ENCODE measurements at regions not wholly inside any gene's neighbourhood (a gene's known extent, or its start where the extent isn't known, plus 50 kb on each side); places are given as distances from the start of the nearest gene placed in this dataset.
"Not testable (repeated sequence)": the region's sequence is repeated elsewhere in the genome, so short reads cannot be mapped to it uniquely, and the experiment has no call there.

DNA sequence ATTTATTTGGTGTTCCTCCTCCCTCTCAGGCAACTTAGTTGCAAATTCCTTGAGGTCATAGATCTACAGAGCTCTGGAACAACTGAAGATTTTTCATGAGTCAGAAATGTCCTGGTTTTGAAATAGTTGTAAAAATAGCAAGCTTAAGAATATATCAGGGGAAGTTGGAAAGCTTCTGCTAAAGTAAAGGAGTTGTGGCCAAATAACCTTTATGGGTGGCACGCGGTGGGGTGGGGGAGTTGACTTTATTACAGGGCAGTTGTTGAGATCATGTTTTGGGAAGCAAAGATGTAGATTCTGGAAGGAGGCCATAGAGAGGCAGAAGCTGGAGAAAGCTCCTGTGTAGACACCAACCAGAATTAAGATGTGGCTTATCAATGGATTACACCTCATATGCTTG is 326.0 kb upstream of the MTPN start:
- DNase-seq, result no peak

DNA sequence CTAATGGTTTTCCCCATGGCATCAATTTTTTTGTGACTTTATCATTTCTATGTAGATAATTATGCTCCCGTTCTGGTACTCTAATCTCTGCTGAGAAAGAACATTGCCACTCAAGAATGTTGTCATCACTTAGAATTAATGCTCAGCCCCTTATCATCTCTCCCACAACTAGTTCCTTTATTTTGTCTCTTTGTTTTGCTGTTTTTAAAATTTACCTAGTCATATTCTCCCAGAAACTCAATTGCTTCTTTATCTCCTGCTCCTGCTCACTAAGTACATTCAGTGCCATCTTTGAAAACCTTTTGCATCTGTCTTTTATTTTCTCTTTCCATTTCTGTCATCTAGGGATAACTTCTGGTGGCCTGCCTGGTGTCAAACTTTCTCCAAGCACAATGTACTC is 324.9 kb upstream of the MTPN start:
- DNase-seq, result no peak

DNA sequence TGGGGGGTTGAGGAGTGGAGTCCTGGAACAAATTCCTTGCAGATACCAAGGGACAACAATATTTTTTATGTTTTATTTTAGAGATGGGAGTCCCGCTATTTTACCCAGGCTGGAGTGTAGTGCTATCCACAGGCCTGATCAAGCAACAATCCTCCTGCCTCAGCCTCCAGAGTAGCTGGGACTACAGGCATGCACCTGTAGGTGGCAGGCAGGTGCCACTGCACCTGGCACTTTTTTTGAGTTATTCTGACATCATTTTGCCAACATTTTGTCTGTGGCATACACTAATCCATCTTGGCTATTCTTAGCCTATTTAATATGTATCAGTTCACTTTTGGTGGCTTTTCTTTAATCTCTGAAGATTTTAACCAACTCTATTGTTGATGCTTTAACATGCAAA is 317.8 kb upstream of the MTPN start:
- no peak for DNase-seq

DNA sequence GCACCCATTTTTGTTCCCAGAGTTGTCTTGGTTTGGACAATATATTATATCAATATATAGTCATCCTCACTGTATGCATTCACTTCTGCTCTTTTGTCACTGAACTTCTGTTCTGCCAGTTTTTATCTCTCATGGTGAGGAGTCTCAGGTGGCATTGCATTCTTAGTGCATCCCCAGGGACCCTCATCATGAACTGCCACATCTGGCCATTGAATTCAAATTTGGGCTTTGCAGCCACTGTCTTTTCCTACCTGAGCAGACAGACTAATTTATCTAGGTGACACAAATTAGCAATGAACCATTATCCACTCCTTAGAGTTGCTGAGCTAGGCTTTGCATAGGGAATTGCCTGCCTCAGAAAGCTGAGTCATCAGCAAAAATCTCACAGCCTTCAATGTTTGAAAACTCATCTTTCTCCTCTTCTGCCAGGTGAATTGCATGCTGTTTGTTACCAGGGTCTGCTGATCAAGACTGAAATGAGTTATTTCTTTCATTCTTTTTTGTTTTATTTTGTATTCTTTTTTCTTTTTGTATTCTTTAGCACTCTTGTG is 316.8 kb upstream of the MTPN start:
- peak; percentile 17 for DNase-seq

DNA sequence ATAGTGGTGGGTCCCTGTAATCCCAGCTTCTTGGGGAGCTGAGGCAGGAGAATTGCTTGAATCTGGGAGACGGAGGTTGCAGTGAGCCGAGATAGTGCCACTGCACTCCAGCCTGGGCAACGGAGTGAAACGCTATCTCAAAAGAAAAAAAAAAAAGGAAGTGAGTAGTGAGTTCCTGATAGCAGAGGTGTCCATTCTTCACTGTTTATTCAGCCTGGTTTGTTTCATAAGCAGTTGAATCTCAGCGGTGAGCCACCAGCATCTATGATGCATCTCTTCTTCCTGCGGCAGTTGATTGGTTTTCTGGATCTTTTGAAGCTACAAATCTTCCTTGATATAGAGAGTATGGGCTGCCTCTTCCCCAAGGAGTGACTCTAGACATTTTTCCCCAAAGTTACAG is 316.1 kb upstream of the MTPN start:
- DNase-seq, result no peak

DNA sequence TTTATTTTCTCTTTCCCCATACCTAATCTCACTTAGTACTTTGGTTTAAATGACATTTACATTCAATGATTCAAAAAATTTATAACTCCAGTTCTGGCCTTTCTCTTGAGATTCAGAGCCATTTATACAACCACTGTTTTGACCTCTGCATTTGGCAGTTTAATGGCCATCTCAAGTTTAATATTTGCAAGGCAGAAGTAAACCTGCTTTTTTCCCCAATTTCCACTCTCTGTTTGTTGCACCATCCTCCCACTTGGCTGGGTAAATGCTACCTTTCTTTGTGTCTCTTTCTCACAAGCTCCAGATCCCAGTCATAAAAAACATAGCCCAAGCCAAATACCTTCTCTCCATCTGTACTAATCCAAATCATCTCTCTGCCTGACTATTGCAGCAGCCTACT is 315.2 kb upstream of the MTPN start:
- no peak for DNase-seq

DNA sequence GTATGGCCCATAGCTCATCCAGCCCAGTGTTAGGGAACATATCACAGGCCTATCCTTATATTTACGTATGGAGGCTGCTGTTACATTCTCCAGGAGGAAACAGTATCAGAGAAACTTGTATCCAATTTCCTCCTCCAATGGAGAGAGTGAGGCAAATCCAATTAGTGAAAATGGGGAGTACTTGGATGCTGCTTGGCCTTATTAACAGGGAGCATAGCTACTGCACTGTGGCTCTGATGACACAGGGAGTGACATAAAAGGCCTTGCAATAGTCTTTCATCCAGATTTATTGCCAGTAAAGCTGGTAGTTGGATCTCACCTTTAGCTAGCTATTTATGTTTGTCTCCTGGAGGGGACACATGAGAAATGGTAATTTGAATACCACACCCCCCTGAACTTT is 313.2 kb upstream of the MTPN start:
- no peak for DNase-seq

DNA sequence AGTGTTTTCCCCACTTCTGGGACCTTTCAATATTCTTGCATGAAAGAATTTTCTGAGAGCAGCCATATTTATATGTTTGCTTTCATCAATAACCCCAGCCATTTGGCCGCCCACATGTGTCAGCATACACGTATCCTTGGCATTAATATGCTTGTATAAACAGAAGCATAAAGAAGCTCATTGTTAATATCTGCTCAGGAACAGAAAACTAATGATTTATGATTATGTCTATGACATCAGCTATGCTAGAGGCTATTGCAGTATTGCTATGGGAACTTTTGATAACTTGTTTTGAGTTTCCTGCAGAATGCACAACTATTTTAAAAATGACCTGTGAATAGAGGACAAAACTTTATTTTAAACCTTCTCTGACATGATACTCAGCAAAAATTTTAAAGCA is 300.9 kb upstream of the MTPN start:
- DNase-seq, result no peak

DNA sequence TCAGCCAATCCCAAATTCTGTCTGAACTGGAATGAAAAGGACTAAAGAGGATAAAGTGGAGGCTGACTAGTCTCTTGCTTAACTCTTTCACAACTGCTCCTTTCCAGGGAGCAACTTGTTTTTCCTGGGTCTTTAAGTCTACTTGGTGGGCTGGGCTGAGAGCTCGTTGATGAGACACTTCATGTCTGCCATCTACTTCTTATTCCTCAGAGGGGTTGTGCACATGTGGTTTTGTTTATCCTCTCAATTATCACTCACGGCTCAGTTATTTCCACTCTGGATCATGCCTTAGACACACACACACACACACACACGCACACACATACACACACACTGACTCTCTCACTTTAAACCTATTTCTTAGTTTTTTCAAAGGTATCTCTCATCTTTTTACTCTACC is 298.6 kb upstream of the MTPN start:
- no peak for DNase-seq

DNA sequence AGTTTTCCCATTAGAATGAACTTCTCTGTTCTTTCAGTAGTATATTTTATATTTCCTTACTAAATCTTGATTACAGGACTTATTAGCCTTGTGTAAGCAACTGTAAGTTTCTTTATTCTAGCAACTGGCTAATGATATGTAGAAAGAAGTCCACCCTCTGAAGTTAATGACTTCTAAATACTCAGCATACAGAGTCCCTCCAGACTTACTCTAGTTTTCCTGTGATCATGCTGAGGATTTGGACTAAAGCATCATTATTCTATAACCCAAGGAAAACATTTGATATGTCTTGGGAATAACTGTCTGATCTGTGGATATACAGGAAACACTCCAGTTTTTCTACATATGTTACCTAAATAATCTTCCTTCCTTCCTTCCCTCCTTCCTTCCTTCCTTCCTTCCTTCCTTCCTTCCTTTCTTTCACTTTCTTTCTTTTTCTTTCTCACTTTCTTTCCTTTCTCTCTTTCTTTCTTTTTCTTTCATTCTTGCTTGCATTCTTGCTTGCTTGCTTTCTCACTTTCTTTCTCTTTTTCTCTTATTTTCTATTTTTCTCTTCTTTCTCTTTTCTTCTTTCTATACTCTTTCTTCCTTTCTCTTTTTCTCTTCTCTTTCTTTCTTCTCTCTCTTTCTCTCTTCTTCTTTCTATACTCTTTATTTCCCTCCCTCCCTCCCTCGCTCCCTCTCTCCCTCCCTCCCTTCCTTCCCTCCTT is 297.6 kb upstream of the MTPN start:
- DNase-seq, result no peak

DNA sequence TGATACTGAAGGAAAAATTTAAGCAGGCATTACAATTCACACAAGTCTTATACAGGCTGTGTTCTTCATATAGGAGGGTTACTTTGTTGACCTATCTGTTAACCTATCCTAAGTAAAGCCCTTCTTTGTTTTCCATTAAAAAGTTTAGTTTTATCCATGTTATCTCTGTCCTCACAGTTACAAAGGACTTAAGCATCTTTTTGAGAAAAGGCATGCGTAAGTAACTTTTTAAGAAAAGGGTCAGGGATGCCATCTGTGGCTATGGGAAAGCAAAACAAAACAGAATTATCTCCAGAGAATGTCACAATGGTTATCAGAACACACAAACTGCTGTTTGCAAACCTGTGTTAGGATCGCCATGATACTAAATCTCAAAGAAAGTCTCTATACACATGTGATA is 295.8 kb upstream of the MTPN start:
- DNase-seq, result no peak

DNA sequence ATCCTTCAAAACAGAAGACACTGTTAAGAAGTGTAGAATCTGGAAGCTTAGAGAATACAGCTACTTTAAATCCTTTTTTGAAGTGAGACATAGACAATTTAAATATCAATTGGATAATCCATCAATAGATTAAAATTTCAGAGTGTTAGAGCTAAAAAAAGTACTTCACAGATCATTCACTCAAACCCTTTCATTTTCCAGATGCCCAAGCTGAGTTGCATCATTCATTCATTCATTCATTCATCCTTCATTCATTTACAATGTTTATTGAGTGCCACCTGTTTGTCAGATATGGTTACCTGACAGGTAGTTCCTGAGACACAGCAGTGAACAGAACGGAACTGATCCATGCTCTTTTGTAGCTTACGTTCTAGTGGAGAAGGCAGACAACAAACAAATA is 290.7 kb upstream of the MTPN start:
- DNase-seq, result no peak

DNA sequence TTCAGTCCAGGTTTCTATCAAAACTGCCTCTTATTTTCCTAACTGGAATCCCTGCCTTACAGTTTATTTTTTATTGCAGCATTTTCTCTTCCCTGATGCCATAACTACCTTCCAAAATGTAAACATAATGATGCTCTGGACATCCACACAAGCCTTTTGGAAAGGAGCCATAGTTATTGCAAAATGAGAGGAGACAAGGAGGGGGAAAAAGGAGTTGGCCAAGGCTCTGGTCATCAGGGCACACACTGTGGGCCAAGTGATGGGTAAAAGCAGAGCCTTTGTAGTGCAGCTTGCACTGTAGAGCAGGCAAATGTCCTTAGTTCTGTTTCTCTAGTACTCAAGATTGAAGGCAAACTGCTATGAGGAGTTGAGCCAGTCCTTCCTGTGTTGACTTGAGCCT is 289.3 kb upstream of the MTPN start:
- DNase-seq, result no peak

DNA sequence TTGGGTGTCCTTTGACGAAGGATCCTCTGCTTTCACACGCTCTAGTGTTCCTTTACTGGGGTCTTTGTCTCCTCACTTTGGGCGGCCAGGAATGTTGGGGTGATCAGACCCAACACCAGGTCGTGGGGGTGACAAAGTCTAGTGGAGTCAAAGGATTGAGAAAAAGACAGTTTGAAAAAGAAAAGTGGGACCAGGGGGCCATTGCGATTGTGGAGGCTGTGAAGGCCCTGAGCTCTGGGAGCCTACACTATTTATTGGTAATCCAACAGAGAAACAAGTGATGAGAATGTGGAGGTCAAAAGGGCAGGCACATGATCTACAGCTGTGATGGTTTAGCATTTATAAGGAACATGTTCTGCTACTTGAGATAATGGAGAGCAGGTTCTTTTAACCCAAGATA is 287.1 kb upstream of the MTPN start:
- DNase-seq, result not testable (repeated sequence)

DNA sequence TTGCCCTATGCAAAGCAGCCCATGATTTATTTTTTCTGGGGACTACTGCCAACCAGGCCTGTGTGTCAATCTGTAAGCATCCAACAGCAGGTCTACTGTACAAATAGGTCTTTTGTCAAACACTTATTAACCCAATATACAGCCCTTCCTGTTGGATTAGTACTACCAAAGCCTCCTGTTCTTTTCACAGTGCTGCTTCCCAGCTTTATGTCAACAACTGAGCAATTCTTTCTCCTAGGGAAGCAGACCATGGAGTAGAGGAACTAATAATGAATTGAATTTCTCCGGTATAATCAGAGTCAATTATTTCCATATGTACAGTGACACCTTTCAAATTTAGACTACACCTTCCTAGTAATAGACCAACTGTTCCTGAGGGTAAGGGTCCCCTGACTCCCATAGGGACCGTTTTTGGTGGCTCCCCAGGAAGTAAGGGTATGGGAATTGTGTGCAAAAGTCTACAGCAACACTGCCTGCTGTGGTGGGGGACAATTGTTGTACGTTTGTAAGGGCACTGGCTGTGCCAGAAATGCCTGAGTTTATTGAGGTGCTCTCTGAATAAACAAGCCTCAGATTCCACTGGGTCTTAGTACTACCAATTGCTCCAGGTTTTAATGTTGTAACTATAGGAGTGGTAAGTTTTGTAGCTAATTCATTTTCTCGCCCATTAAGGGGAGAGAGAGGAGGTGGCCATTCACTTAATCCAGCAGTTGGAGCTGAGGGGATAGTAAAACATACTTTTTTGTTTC is 286.1 kb upstream of the MTPN start:
- DNase-seq, result not testable (repeated sequence)

DNA sequence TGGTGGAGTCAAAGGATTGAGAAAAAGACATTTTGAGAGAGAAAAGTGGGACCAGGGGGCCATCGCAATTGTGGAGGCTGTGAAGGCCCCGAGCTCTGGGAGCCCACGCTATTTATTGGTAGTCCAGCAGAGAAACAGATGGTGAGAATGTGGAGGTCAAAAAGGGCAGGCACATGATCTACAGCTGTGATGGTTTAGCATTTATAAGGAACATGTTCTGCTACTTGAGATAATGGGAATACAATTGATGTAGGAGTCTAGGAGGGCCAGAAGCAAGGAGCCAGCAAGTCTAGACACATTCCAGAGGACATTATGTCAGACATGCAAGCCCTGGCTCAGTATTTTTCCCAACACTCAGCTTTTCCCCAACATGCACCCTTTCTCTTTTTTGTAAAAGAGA is 283.4 kb upstream of the MTPN start:
- not testable (repeated sequence) for DNase-seq

DNA sequence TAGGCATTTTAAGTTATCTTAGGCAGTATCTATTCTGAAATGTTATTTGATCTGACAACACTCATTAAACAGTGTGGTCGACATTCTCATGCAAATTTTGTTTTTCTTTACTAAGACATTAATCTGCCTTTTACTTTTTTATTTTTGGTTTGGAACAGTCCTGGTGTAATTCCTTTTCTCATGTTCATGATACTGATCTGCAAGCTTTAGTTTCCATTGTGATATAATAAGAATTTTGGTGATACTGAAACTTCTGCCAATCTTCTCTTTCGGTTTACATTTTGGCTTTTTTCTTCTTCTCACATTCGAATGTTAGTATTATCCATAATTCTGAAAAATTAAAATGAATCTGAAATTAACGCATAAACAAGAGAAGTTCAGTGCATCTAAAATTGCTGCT is 281.9 kb upstream of the MTPN start:
- no peak for DNase-seq

DNA sequence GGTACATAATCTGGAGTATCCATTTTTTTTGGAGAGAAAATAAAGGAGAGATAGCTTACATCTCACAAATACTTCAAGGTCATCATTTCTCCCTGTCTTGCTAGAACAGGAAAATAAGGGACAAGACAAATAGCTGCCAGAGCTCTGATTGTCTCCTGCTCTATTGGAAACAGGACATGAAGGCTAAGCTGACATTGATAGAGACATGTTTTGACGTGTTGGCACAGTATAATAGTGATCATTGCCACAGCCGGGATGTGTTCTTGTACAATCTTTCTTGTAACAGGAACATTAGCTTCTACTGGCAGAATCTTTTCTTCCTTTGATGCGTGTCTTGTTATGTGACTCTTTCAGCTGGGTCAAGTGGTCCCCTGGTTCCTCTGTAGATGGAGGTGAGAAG is 279.3 kb upstream of the MTPN start:
- no peak for DNase-seq

DNA sequence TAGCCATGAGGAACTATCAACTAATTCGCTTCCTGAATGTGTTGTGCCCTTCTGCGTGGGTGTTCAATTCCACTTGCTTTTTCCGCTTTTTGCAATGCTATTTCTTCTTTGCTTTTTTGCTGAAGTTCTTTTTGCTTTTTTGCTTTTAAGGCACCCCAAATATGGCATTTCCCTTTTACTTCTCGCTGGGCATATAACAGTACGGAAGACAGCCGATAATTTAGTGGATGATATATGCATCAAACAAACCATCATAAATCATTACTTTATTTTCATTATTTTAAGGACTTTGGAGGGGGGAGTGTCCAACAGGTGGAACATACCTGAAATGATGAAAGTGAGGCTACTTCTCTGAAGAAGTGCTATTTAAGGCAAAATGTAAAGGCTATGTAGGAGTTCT is 277.0 kb upstream of the MTPN start:
- DNase-seq, result no peak

DNA sequence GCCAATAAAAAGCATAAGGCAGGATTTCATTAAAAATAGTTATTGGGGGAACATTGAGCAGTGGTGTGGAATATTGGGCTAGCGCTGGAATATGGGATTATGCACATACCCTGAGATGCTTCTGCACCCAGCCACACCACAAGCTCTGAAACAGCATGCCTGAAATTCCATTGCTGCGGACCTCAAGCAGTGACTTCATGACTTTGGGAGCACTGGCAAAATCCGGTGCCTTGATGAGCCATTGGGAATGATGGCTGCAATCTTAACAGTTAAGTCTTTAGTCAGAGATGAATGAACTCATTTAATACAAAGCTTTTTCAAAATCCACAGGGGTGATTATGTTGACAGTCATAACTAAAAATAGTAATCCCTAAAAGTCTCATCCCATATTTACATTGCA is 274.7 kb upstream of the MTPN start:
- no peak for DNase-seq

DNA sequence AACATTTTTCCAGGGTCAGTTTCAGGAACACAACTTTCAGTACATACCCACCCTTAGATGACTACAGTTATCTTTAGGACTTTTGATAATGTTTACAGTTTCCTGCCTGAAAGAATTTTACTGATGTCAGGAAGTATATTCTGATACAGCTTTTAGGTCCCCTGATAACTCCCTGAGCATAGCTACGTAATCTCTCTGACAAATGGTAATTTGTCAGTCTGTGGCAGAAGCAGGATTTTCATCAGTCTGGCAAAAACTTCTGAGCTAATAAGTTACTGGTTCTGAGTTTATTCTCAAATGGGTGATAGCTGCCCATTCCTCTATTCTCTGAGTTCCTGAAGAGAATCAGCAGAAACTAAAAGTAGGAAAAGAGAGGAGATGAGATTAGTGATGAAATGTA is 270.1 kb upstream of the MTPN start:
- no peak for DNase-seq

DNA sequence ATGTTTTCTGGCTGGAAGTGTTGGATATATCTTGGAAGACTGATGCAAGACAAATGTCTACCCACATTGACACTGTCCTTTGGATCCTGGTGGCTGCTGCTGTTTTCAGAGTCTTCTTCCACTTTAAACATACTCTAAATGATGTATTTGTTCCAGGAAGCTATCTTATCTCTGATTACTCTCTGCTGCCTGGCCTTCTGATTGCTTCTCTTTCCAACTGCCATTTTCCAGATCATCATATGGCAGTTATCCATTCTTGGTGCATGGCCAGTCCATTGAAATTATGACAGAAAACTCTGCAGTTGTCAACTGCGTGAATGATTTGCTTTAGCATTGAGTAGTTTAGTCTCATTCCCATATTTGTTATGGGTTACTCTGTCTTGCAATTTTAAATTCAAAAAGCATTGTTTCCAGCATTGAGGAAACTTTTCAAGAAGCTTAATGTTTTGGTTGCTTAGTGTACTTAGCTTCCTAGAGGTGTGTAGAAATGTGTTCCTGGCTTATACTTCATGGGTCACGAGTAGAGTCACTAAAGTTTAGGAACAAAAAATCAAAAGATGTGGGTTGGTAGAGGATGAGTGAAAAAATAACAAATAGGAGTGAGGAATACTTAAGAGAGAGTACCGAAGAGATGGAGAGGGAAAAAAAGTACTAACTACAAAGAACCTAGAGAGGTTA is 268.3 kb upstream of the MTPN start:
- no peak for DNase-seq

DNA sequence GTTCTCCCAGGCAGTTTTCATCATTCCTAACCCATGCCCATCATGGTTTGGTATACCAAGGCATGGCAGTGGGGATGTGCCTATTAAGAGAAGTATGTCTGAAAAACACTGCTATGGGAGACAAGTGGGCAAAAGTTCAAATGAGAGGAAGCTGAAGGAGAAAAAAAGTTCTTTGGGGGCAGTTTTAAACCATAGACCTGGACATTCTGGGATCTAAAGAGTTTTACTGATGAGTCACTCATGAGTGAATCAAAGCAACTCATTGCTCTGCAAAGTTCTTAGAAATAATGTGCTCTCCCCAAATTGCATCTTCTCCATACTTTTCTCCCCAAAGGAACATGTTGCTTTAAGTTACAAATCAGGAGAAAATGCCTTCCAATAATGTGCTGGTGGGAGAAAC is 256.9 kb upstream of the MTPN start:
- DNase-seq, result no peak

DNA sequence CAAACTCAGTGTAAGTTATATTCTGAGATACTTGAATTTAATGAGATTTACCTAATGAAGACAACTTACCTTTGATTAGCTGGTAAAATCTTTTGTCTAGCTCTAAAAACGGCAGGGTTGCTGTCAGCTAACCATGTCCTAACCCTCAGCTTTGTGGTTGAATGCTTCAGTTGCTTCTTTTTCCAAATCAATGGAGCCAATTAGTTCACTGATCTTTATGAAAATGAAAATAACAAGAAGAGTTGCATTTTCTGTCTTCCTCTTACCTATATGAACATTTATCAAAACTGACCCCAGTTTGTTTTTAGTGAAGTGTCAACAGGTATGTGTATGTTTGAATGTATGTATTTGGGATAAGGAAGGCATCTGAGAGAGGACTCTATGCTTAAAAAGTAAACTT is 253.1 kb upstream of the MTPN start:
- no peak for DNase-seq
